CD4-positive, alpha-beta memory T cell (primary cell): ENCODE measurements at regions not wholly inside any gene's neighbourhood (a gene's known extent, or its start where the extent isn't known, plus 50 kb on each side); places are given as distances from the start of the nearest gene placed in this dataset.
"Not testable (repeated sequence)": the region's sequence is repeated elsewhere in the genome, so short reads cannot be mapped to it uniquely, and the experiment has no call there.

Source experiments
- CTCF ChIA-PET: fragments of 350-600 bp; sonication (Branson Sonifier 250); formaldehyde crosslinking; loops from one replicate; lab custom pipeline; 2021; ENCODE audit warnings: inconsistent platforms; ENCODE audit not compliant: partially characterized antibody; lab: Charles Lee
- POLR2A ChIA-PET: fragments of 350-600 bp; sonication (Branson Sonifier 250); formaldehyde crosslinking; loops from one replicate; lab custom pipeline; 2021; ENCODE audit not compliant: partially characterized antibody; lab: Charles Lee
- DNase-seq, 5 donors: peaks; one replicate each; pipeline versions ENCODE4 v3.0.0 to v3.0.0-alpha.2; 2020 to 2022; ENCODE audit warnings: mixed read lengths in 1 of 5
- H3K27ac ChIP-seq: one replicate; pipeline ENCODE4 v1.7.0; 2013; ENCODE audit warnings: low read depth, low read length
- H3K27me3 ChIP-seq: 2 replicates; pipeline ENCODE4 v1.7.0; 2013; ENCODE audit warnings: mild to moderate bottlenecking, low read length, moderate library complexity; ENCODE audit not compliant: insufficient read depth
- H3K36me3 ChIP-seq: 2 replicates; pipeline ENCODE4 v1.7.0; 2013; ENCODE audit warnings: mild to moderate bottlenecking, low read length, moderate library complexity; ENCODE audit not compliant: insufficient read depth
- H3K4me1 ChIP-seq: 2 replicates; pipeline ENCODE4 v1.7.0; 2013; ENCODE audit warnings: mild to moderate bottlenecking, low read length, moderate library complexity; ENCODE audit not compliant: insufficient read depth
- H3K4me3 ChIP-seq, 2 donors: one replicate each; pipeline ENCODE4 v1.7.0; 2013; ENCODE audit warnings: low read length in 2 of 2, mild to moderate bottlenecking in 1 of 2
- H3K9me3 ChIP-seq, 2 donors: one replicate each; pipeline ENCODE4 v1.7.0; 2013; ENCODE audit warnings: low read length in 2 of 2, control low read depth in 1 of 2; ENCODE audit not compliant: control insufficient read depth in 1 of 2
- H3K27ac Mint-ChIP-seq, 7 donors: one replicate each; pipeline ENCODE4 v1.8.0; 2020 to 2021; ENCODE audit warnings: mixed read lengths in 7 of 7, mild to moderate bottlenecking in 6 of 7, inconsistent platforms in 3 of 7, moderate library complexity in 3 of 7
- H3K27me3 Mint-ChIP-seq, 2 donors: one replicate each; pipeline ENCODE4 v1.8.0; 2020 to 2021; ENCODE audit warnings: mixed read lengths in 2 of 2
- H3K36me3 Mint-ChIP-seq, 2 donors: one replicate each; pipeline ENCODE4 v1.8.0; 2020 to 2021; ENCODE audit warnings: mixed read lengths in 2 of 2, inconsistent platforms in 1 of 2, mild to moderate bottlenecking in 1 of 2
- H3K4me1 Mint-ChIP-seq, 4 donors: one replicate each; pipeline ENCODE4 v1.8.0; 2020 to 2021; ENCODE audit warnings: mixed read lengths in 4 of 4, mild to moderate bottlenecking in 1 of 4
- H3K4me3 Mint-ChIP-seq, 8 donors: one replicate each; pipeline ENCODE4 v1.8.0; 2020 to 2021; ENCODE audit warnings: mixed read lengths in 8 of 8, mild to moderate bottlenecking in 7 of 8, moderate library complexity in 6 of 8, inconsistent platforms in 3 of 8
- H3K9me3 Mint-ChIP-seq, 8 donors: one replicate each; pipeline ENCODE4 v1.8.0; 2020 to 2021; ENCODE audit warnings: mixed read lengths in 8 of 8, mild to moderate bottlenecking in 5 of 8, inconsistent platforms in 3 of 8, moderate library complexity in 1 of 8
- intact Hi-C: fragments of 100-400 bp; cut with micrococcal nuclease; formaldehyde crosslinking; loops from one replicate; pipeline ENCODE4 v1.15.1; 2023

DNA sequence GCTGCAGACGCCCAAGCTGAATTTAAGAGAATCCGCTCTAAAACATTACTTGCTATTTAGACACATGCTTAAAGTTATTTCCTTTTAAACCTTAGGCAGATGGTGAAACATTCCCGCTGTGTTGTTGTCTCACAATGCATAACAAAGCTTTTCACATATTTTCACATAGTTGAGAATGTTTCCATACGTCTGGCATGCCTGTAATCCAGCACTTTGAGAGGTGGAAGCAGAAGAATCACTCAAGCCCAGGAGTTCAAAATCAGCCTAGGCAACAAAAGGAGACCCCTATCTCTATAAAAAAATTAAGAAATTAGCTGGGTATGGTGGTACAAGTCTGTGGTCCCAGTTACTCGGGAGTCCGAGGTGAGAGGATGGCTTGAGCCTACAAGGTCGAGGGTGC, 2663.0 kb upstream of the DEFB115 start:
- H3K4me3 Mint-ChIP-seq, H3K27ac Mint-ChIP-seq, H3K27ac ChIP-seq, intact Hi-C loops, H3K4me3 ChIP-seq, POLR2A ChIA-PET, H3K27me3 Mint-ChIP-seq, H3K9me3 ChIP-seq, H3K36me3 ChIP-seq, H3K4me1 ChIP-seq, H3K27me3 ChIP-seq, H3K9me3 Mint-ChIP-seq: not testable (repeated sequence)
- peaks cover 25 to 27% of the 10 kb centered on the region in 2 donors for H3K36me3 Mint-ChIP-seq
- peaks cover 17 to 31% (median 21%) of the 10 kb centered on the region in 4 donors for H3K4me1 Mint-ChIP-seq
- DNase-seq, result peak in 1 of 5 donors; percentile 19
- CTCF ChIA-PET, result interaction anchor here (1.7 kb wide), 1 partner anchor 8 kb away, joined by 4 read pairs; no protein-coding TSS in a partner anchor

DNA sequence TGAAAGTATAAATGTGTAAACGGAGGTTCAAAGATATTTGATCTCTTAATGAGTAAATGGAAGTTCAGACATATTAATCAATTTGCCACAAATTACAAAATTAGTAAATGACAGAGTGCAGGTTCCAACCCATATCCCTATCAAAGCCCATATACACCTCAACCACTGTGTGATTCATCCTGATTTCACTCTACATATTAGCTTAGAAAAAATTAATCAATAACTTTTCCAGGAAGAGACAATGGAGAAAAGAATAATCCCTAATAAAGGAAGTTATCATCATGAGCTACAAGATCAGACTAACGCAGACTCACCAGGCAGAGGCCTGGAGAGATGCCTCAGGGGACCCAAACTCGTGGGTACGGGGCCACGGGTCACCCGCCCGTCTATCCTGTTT, 2655.5 kb upstream of the DEFB115 start:
- H3K9me3 ChIP-seq, H3K27me3 Mint-ChIP-seq, H3K36me3 ChIP-seq, H3K27me3 ChIP-seq, POLR2A ChIA-PET, DNase-seq, intact Hi-C loops, H3K4me1 ChIP-seq: not testable (repeated sequence)
- peaks cover 0 to 17% (median 3%) of the 10 kb centered on the region in 8 donors for H3K9me3 Mint-ChIP-seq
- CTCF ChIA-PET, result interaction anchor here (1.2 kb wide), 1 partner anchor 11 kb away, joined by 6 read pairs; no protein-coding TSS in a partner anchor
- peak overlapping the region; percentile 62 to 97 (median 92) for H3K27ac Mint-ChIP-seq
- Histone ChIP-seq H3K27ac (peak overlapping the region; percentile 60), H3K4me3 (peak overlapping the region; percentile 61 to 72)
- peaks cover 12 to 20% of the 10 kb centered on the region in 2 donors for H3K36me3 Mint-ChIP-seq
- H3K4me3 Mint-ChIP-seq, result peak overlapping the region; percentile 90 to 98 (median 96)
- peaks cover 14 to 48% (median 20%) of the 10 kb centered on the region in 4 donors for H3K4me1 Mint-ChIP-seq

DNA sequence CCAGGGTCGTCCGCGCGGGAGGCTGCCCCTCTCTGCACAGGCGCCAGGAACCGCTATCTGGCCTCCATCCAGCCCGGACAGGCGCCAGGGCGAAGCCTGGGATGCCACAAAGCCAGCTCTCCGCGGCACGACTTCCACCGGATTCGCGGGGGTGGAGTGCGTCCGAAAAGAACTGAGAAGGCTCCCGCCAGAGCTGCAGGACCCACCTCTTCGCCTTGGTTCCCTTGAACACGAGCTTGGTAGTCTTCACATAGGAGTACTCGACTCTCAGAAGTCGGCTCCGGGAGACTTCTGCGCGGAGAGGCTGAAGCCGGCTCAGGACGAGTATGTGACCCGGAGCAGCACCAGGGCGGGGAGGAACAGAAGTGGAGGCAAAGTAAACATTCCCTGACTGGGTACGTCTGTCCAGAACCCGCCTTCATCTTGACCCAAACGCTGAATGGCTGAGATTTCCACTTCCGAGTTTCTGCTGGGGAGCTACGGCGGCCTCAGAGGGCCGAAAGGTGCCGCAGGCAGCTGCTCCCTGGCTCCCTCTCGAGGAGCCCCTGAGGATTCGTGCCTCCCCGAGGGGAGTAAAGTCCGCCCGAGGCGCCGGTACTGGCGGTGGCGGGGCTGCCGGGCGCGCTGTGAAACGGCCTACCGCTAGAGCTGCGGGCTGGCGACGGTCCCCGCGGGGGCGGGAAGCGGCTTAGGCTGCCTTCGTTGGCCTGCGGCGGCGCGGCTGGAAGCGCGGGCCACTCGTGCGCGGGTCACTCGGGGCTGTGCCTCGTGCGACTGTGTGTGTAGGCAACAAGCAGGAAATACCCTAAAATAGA, 2654.9 kb upstream of the DEFB115 start:
- H3K4me1 Mint-ChIP-seq, result peaks cover 11 to 42% (median 17%) of the 10 kb centered on the region in 4 donors
- POLR2A ChIA-PET, intact Hi-C loops: not testable (repeated sequence)

DNA sequence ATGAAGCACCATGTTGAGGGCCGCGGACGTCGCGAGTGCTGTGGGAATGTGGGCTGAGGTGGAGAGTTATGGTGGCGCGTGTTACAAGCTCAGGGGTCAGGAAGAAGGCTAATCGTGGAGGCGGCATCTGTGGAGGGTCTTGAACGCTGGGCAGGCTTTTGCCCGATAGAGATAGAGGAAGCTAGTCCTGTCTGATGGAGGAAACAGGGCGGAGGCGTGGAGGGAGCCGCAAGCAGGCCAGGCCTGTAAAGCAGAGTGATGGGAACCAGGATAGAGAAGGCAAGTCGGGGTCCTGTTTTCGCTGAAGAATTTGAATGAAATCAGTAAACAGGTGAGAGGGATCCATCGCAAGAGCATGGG, 2654.3 kb upstream of the DEFB115 start:
- H3K9me3 Mint-ChIP-seq, result peaks cover 0 to 13% (median 3%) of the 10 kb centered on the region in 8 donors
- H3K4me1 ChIP-seq, H3K27me3 Mint-ChIP-seq, intact Hi-C loops, H3K27me3 ChIP-seq, DNase-seq, H3K36me3 ChIP-seq, H3K9me3 ChIP-seq, POLR2A ChIA-PET: not testable (repeated sequence)
- peak overlapping the region; percentile 10 to 92 (median 86) for H3K27ac Mint-ChIP-seq
- H3K4me3 ChIP-seq, result peak overlapping the region in 1 of 2 donors; percentile 72
- peak overlapping the region; percentile 60 for H3K27ac ChIP-seq
- H3K36me3 Mint-ChIP-seq, result peaks cover 5 to 13% of the 10 kb centered on the region in 2 donors
- CTCF ChIA-PET, result interaction anchor here (1.2 to 1.4 kb wide), 2 partner anchors 8 to 12 kb away, joined by 4 to 6 read pairs; no protein-coding TSS in a partner anchor
- H3K4me1 Mint-ChIP-seq, result peaks cover 8 to 36% (median 14%) of the 10 kb centered on the region in 4 donors
- peak overlapping the region; percentile 80 to 98 (median 96) for H3K4me3 Mint-ChIP-seq

More for the DNA sequence above, 2654.9 kb upstream of the DEFB115 start:
- Mint-ChIP-seq H3K36me3 (peaks cover 9 to 17% of the 10 kb centered on the region in 2 donors), H3K9me3 (peaks cover 0 to 13% (median 3%) of the 10 kb centered on the region in 8 donors), H3K4me3 (peak overlapping the region; percentile 90 to 98 (median 96)), H3K27ac (peak overlapping the region; percentile 86 to 97 (median 92))
- Histone ChIP-seq H3K4me3 (peak overlapping the region; percentile 61 to 72), H3K27ac (peak overlapping the region; percentile 60)
- not testable (repeated sequence) for H3K27me3 ChIP-seq, H3K36me3 ChIP-seq, H3K9me3 ChIP-seq, H3K4me1 ChIP-seq, H3K27me3 Mint-ChIP-seq
- peak; percentile 71 to 87 (median 85) for DNase-seq
- CTCF ChIA-PET, result interaction anchor here (1.2 to 1.4 kb wide), 2 partner anchors 8 to 11 kb away, joined by 4 to 6 read pairs; no protein-coding TSS in a partner anchor

DNA sequence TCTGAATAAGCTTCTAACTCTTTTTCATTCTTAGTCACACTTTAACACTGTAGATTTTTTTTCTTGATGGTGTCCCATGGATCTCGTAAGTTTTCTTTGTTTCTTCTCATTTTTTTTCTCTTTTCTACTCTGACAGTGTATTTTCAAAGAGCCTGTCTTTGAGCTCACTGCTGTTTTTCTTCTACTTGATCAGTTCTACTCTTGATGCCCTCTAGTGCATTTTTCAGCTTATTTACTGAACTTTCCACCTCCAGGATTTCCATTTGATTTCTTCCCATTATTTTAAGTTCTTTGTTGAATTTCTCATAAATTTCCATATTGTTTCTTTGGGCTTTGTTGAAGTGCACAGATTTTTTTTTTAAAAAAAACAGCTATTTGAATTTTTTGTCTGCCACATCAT, 2641.1 kb upstream of the DEFB115 start:
- ChIA-PET CTCF (no interaction called here), POLR2A (no interaction called here)
- intact Hi-C loops, result no loop called here
- Mint-ChIP-seq H3K27me3 (no peaks in the 10 kb centered on the region), H3K27ac (no peak overlapping the region), H3K36me3 (peaks cover 4 to 8% of the 10 kb centered on the region in 2 donors), H3K4me3 (no peak overlapping the region), H3K9me3 (peaks cover 8 to 72% (median 58%) of the 10 kb centered on the region in 8 donors), H3K4me1 (no peaks in the 10 kb centered on the region)
- no peaks in the 10 kb centered on the region for H3K27me3 ChIP-seq
- no peaks in the 10 kb centered on the region for H3K36me3 ChIP-seq
- no peak overlapping the region for H3K27ac ChIP-seq
- H3K4me1 ChIP-seq, result no peaks in the 10 kb centered on the region
- no peak for DNase-seq
- H3K4me3 ChIP-seq, result no peak overlapping the region
- no peaks in the 10 kb centered on the region for H3K9me3 ChIP-seq

DNA sequence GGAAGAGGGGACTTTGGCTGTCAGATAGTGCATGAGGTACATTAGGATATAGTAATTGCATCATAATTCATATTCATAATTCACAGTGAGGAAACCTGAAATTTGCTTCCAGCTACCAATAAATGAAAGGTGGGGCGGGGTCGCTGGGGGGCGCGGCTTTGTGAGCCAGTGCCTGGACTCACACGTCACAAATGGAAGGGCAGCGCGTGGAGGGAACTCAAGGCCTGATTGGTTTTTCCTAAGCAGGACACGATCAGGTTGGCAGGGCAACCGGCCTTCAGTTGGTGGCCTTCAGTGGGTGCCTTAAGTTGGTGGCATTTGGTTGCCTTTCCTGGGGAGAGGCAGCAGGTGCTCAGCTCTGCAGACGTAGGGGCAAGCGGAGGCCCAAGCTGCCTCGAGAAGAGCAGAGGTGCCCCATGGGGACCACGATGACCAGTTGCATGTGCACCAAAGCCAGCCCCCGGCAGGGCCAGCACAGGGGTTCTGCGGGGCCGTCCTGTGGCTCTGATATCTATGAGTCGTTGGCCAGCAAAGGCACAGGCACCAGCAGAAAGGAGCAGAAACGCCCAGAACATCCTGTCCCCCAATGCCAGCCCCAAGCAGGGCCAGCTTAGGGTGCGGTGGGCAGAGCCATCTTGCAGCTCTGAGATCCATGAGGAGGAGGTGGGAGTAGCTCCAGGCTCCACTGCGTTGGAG, 2637.4 kb upstream of the DEFB115 start:
- intact Hi-C loops, H3K27me3 Mint-ChIP-seq, H3K4me1 ChIP-seq, DNase-seq, H3K36me3 Mint-ChIP-seq, H3K36me3 ChIP-seq, POLR2A ChIA-PET, H3K4me3 ChIP-seq, CTCF ChIA-PET, H3K27ac ChIP-seq, H3K4me1 Mint-ChIP-seq, H3K4me3 Mint-ChIP-seq, H3K9me3 ChIP-seq, H3K27me3 ChIP-seq: not testable (repeated sequence)
- H3K9me3 Mint-ChIP-seq, result peaks cover 4 to 53% (median 40%) of the 10 kb centered on the region in 8 donors
- H3K27ac Mint-ChIP-seq, result peak overlapping the region in 1 of 7 donors; percentile 31

DNA sequence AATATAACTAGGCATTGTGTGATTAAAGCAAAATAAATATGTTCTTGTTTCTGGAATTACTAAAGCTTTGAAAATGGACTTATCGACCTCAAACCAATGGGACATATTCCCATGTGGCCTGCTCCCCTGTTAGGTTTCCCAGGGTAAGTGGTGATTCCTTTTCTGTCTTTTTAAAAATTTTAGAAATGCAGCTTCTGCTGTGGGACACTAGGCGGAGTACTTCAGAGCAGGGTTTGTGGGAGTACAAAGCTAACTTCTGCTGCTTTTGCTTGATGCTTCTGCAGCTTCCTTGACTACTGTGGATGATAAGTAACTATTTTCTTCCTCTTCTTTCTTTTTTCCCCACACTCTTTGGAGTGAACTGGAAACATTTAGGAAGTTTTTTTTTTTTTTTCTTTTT, 2632.4 kb upstream of the DEFB115 start:
- H3K4me1 ChIP-seq, CTCF ChIA-PET, H3K27me3 Mint-ChIP-seq: not testable (repeated sequence)

More for the DNA sequence above, 2632.4 kb upstream of the DEFB115 start:
- DNase-seq, H3K27ac Mint-ChIP-seq, H3K27ac ChIP-seq, intact Hi-C loops, H3K4me1 Mint-ChIP-seq, H3K9me3 ChIP-seq, POLR2A ChIA-PET, H3K27me3 ChIP-seq, H3K4me3 ChIP-seq, H3K36me3 Mint-ChIP-seq, H3K36me3 ChIP-seq, H3K4me3 Mint-ChIP-seq: not testable (repeated sequence)
- H3K9me3 Mint-ChIP-seq, result peaks cover 2 to 25% (median 15%) of the 10 kb centered on the region in 8 donors
